GM12874 (cell line): ENCODE measurements at regions not wholly inside any gene's neighbourhood (a gene's known extent, or its start where the extent isn't known, plus 50 kb on each side); places are given as distances from the start of the nearest gene placed in this dataset.

Experiments
- TF ChIP-seq, protein P1 (sequence below): IDR thresholded peaks from 2 replicates; pipeline ENCODE4 v1.5.1; 2011; ENCODE audit warnings: low read depth, mild to moderate bottlenecking, control low read depth, low read length, moderate library complexity; ENCODE audit not compliant: insufficient read depth

DNA sequence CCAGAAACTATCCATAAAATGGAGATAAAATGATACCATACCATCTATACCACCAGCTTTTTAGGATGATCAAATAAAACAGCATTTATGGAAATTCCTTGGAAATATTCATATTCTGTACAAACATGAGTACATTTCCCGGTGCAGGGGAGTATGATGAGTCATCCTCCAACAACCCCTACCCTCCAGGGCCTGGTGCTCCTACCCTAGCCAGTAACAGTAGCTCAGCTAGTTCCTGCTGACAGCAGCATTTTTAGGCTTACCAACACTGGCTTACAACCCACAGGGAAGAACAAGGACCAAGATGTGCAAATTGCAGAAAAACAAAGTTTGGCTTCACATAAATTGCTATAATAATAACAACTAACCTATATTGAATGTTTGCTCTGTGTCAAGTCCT lies 406.2 kb upstream of the CADM1 start:
- TF ChIP-seq, protein P1, sequence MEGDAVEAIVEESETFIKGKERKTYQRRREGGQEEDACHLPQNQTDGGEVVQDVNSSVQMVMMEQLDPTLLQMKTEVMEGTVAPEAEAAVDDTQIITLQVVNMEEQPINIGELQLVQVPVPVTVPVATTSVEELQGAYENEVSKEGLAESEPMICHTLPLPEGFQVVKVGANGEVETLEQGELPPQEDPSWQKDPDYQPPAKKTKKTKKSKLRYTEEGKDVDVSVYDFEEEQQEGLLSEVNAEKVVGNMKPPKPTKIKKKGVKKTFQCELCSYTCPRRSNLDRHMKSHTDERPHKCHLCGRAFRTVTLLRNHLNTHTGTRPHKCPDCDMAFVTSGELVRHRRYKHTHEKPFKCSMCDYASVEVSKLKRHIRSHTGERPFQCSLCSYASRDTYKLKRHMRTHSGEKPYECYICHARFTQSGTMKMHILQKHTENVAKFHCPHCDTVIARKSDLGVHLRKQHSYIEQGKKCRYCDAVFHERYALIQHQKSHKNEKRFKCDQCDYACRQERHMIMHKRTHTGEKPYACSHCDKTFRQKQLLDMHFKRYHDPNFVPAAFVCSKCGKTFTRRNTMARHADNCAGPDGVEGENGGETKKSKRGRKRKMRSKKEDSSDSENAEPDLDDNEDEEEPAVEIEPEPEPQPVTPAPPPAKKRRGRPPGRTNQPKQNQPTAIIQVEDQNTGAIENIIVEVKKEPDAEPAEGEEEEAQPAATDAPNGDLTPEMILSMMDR: no peak

DNA sequence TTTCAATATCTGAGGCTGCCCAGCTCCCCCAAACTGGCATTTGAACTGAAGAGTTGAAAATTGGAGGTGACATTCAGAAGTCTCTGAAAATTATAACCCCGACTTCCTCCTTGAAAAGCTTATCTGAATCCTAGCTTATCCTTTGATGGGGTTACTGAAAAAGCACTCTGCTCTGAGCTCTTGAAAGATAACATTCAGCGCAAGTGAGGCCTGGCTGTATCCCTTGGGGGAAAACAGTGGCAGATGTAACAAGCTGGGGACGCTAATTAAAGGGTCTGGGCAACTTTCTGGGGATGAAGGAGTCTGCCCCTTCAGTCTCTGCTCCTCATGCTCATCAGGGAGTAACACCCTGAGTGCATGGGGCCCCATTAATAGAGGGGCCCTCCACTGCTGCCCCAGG lies 402.0 kb upstream of the CADM1 start:
- TF ChIP-seq, protein P1: no peak

DNA sequence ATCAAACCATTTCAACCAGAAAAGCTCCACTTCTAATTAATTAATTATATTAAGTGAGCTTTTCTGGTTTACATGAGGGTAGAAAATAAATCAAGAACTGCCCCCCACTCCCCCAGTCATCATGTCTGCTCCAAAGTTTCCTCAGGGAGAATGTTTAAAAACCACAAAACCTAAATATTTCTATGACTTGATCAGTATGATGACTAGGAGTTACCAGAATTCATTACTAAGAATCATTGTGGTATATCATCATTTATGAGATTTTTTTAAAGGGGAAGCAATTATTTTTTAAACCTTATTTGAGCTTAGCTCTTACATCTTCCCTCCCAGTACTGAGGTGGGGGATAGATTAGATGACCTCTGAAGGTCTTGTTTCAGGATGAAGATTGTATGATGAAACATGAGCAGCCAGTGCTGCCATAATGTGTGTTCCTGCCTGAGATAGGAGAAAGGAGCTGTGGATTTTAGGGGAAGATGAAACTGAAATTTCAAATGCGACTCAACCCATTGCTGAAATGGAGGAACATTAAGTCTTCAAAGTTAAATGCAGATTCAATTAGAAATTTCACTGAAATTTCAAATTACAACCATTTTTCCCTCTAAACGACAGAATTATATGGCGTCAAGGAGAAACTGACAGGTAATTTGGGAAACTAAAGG lies 401.3 kb upstream of the CADM1 start:
- TF ChIP-seq, protein P1: no peak

DNA sequence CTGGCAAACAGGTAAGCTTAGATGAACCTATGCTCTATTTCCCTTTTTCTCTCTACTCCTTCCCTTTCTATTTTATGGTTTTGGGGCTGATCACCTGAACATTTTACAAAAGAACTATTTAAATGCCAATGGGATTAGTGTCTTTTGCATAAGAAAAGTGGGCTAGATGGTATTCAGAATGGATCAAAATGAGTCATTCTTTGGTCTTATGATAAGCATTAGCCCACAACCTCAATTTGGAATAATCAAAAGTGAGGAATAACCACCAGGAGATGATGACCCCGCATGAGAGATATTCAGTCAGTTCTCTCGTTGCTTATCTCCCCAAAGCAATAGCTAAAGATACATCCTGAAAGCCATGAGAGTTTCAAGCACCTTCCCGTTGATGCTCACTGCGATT lies 399.0 kb upstream of the CADM1 start:
- TF ChIP-seq, protein P1: no peak

DNA sequence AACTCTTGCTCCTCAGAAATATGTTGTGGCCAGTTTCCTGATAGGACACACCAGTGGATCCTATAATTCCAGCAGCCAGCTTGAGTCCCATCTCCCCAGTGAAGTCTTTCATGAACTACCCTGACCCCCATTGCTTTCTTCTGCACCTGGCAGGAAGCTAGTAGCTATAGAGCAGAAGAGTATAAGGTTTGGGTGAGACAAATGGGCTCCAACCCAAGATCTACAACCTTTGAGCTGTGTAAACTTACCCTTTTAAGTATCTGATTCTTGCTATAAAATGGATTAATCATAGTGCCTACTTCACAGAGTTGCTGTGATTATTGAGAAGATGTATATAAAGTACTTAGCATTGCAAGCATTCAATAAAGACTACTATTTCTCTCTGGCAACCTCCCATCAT lies 396.9 kb upstream of the CADM1 start:
- TF ChIP-seq, protein P1: no peak

DNA sequence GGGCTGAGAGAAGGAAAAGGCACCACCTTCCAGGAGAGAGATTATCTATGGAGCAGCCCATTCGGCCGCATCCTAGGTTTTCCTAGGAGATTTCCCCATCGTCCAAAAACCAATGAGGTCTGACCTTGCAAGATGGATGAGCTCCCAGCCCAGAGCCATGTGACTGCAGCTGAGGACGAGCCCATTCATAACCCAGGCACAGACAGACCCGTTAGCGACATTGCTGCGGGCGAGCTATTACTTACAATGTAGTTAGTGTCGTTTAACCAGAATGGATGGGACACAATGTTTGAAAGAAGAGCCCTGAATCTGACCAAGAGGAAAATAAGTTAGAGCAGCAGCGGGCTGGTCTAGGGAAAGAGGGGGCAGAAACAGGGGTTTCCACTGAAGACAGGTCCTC lies 395.9 kb upstream of the CADM1 start:
- TF ChIP-seq, protein P1: no peak

DNA sequence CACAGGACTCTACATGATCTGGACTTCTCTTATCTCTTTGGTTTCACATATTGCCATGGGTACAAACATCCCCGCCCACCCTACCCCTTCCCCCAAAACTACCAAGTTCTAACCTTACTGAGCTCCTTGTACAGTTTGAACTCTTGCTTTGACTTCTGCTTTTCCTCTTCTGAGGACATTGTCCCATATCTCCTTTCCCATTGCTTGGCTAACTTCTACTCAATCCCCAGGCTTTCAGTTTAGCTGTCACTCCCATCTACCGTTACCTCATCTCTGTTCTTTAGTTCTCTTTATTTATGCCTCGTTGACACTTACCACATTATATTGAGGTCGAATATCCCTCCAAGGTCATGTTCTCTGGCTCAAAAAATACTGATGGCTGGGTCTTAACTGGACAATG lies 393.5 kb upstream of the CADM1 start:
- TF ChIP-seq, protein P1: no peak

DNA sequence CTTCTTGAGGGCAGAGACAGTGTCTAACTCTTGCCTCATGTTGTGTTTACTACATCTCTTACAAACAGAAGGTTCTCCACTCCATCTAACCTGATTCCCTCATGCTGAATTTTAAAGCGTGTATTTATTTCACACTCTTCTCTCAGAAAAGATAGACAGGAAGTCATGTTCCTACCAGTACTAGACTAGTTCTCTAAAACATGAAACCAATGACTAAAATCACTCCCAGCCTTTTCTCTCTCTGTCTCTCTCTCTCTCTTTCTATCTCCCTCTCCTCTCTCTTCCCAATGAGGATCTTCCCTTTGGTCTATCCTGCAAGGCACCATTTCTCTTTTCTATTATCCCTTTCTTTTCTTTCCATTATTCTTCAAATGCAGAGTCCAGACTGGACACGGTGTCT lies 391.9 kb upstream of the CADM1 start:
- TF ChIP-seq, protein P1: no peak
